Neural cell (in vitro differentiated cells): ENCODE measurements at regions not wholly inside any gene's neighbourhood (a gene's known extent, or its start where the extent isn't known, plus 50 kb on each side); places are given as distances from the start of the nearest gene placed in this dataset.

Experiments
- H2AFZ ChIP-seq: fragments of 200-600, 300-800 bp; sonication (generic), shearing (Covaris generic); 2 replicates; pipeline ENCODE4 v1.6.0; 2014; ENCODE audit warnings: low read depth, mild to moderate bottlenecking, antibody characterized with exemption, low read length, moderate library complexity
- H3F3A ChIP-seq: fragments of 200-600 bp; shearing (Covaris generic); 2 replicates; pipeline ENCODE4 v1.6.1; 2016; ENCODE audit warnings: mild to moderate bottlenecking, moderate library complexity, mixed read lengths, antibody characterized with exemption, low read length; ENCODE audit not compliant: insufficient read depth, poor library complexity, severe bottlenecking
- H3K27ac ChIP-seq: fragments of 200-600, 300-800 bp; sonication (generic), shearing (Covaris generic); 2 replicates; pipeline ENCODE4 v1.5.1; 2014; ENCODE audit warnings: mild to moderate bottlenecking, low read length, moderate library complexity
- H3K27me3 ChIP-seq: fragments of 300-800, 200-600 bp; sonication (generic), shearing (Covaris generic); 2 replicates; pipeline ENCODE4 v1.6.0; 2014; ENCODE audit warnings: mild to moderate bottlenecking, low read depth, low read length, moderate library complexity; ENCODE audit not compliant: insufficient read depth
- H3K36me3 ChIP-seq: fragments of 300-800, 200-600 bp; sonication (generic), shearing (Covaris generic); 2 replicates; pipeline ENCODE4 v1.5.1; 2014; ENCODE audit warnings: mild to moderate bottlenecking, antibody characterized with exemption, low read length, moderate library complexity; ENCODE audit not compliant: insufficient read depth
- H3K4me2 ChIP-seq: fragments of 300-800, 200-600 bp; sonication (generic), shearing (Covaris generic); 2 replicates; pipeline ENCODE4 v1.6.0; 2014; ENCODE audit warnings: mild to moderate bottlenecking, low read length
- H3K4me3 ChIP-seq: fragments of 300-800, 200-600 bp; sonication (generic), shearing (Covaris generic); 2 replicates; pipeline ENCODE4 v1.5.1; 2014; ENCODE audit warnings: mild to moderate bottlenecking, low read length, moderate library complexity
- H3K79me2 ChIP-seq: fragments of 200-600 bp; shearing (Covaris generic); replicated peaks from 2 replicates; pipeline ENCODE4 v1.6.0; 2014; ENCODE audit warnings: mild to moderate bottlenecking, low read length, moderate library complexity; ENCODE audit not compliant: insufficient read depth
- H3K9ac ChIP-seq: fragments of 300-800, 200-600 bp; sonication (generic), shearing (Covaris generic); 2 replicates; pipeline ENCODE4 v1.6.1; 2016; ENCODE audit warnings: mild to moderate bottlenecking, low read length, mixed read lengths
- H3K9me2 ChIP-seq: fragments of 200-600 bp; shearing (Covaris generic); 2 replicates; pipeline ENCODE4 v1.6.1; 2016; ENCODE audit warnings: mild to moderate bottlenecking, low read length, mixed read lengths; ENCODE audit not compliant: insufficient read depth
- H3K9me3 ChIP-seq: fragments of 200-600, 300-800 bp; sonication (generic), shearing (Covaris generic); 2 replicates; pipeline ENCODE4 v1.6.1; 2016; ENCODE audit warnings: mild to moderate bottlenecking, mixed run types, low read length, moderate library complexity, mixed read lengths
- H4K20me1 ChIP-seq: fragments of 200-600 bp; shearing (Covaris generic); 2 replicates; pipeline ENCODE4 v1.6.1; 2016; ENCODE audit warnings: mild to moderate bottlenecking, mixed run types; ENCODE audit not compliant: insufficient read depth
- CTCF ChIP-seq: fragments of 450-650 bp; IDR thresholded peaks from 2 replicates; pipeline ENCODE4 v1.5.1; 2014; ENCODE audit warnings: antibody characterized with exemption, mild to moderate bottlenecking, moderate library complexity; ENCODE audit not compliant: poor library complexity, severe bottlenecking
- EP300 ChIP-seq: fragments of 450-650 bp; conservative IDR thresholded peaks from 2 replicates; pipeline ENCODE4 v1.6.1; 2014; ENCODE audit warnings: antibody characterized with exemption, mild to moderate bottlenecking, moderate library complexity; ENCODE audit not compliant: poor library complexity, severe bottlenecking
- EZH2 ChIP-seq: fragments of 200-600, 300-800 bp; shearing (Covaris generic), sonication (generic); IDR thresholded peaks from 2 replicates; pipeline ENCODE4 v1.6.1; 2014; ENCODE audit warnings: antibody characterized with exemption, low read length, borderline replicate concordance, mild to moderate bottlenecking; ENCODE audit not compliant: insufficient read depth, poor library complexity, severe bottlenecking
- MXI1 ChIP-seq: fragments of 450-650 bp; conservative IDR thresholded peaks from 2 replicates; pipeline ENCODE4 v1.6.1; 2014; ENCODE audit warnings: antibody characterized with exemption, mild to moderate bottlenecking; ENCODE audit not compliant: poor library complexity, severe bottlenecking
- POLR2AphosphoS5 ChIP-seq: IDR thresholded peaks from 2 replicates; pipeline ENCODE4 v1.6.1; 2012
- RAD21 ChIP-seq: fragments of 450-650 bp; conservative IDR thresholded peaks from 2 replicates; pipeline ENCODE4 v1.6.1; 2014; ENCODE audit warnings: antibody characterized with exemption, mild to moderate bottlenecking, moderate library complexity
- SMC3 ChIP-seq: fragments of 450-650 bp; conservative IDR thresholded peaks from 2 replicates; pipeline ENCODE4 v1.6.1; 2014; ENCODE audit warnings: antibody characterized with exemption, mild to moderate bottlenecking, moderate library complexity; ENCODE audit not compliant: poor library complexity
- TAF1 ChIP-seq: IDR thresholded peaks from 2 replicates; pipeline ENCODE4 v1.6.1; 2012; ENCODE audit warnings: low read depth
- TF ChIP-seq, protein P1 (sequence below): IDR thresholded peaks from 2 replicates; pipeline ENCODE4 v1.6.1; 2012; ENCODE audit warnings: borderline replicate concordance

DNA sequence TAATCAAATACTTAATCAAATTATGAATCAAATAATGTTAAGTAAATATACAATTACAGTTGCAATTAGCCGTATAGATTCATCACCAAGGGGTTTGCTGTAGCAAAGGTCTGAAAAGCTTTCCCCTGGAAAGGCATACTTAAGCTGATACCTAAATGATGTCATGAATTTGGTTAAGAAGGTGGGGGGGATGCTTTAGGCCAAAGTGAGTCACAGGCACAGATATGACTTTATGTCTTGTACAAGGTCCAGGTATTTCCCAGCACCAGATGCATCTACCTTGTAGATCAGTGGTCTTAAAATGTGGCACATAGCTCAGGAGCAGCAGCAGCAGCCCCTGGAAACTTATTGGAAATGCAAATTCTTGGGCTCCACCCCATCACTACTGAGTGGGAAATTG lies 557.3 kb upstream of the CDH4 start:
- Histone ChIP-seq H3K27ac (no peak overlapping the region), H2AFZ (no peak overlapping the region), H3K4me2 (no peak overlapping the region), H3K9me2 (no peaks in the 10 kb centered on the region), H3K79me2 (no peaks in the 10 kb centered on the region), H3K27me3 (no peaks in the 10 kb centered on the region), H3K4me3 (no peak overlapping the region), H3F3A (no peaks in the 10 kb centered on the region), H3K36me3 (no peaks in the 10 kb centered on the region), H4K20me1 (no peaks in the 10 kb centered on the region), H3K9me3 (no peaks in the 10 kb centered on the region), H3K9ac (no peak overlapping the region)
- TF ChIP-seq EP300 (no peak), TAF1 (no peak)

- Histone ChIP-seq H3K9me2 (no peaks in the 10 kb centered on the region), H3K9ac (no peak overlapping the region), H3K4me3 (no peak overlapping the region), H3F3A (no peaks in the 10 kb centered on the region), H2AFZ (no peak overlapping the region), H4K20me1 (no peaks in the 10 kb centered on the region), H3K4me2 (no peak overlapping the region), H3K9me3 (no peaks in the 10 kb centered on the region), H3K27me3 (no peaks in the 10 kb centered on the region), H3K27ac (no peak overlapping the region), H3K36me3 (no peaks in the 10 kb centered on the region), H3K79me2 (no peaks in the 10 kb centered on the region)
- no peak for TF ChIP-seq POLR2AphosphoS5
- TF ChIP-seq CTCF = no peak
- no peak for TF ChIP-seq SMC3
- no peak for TF ChIP-seq TAF1
- no peak for TF ChIP-seq MXI1
- TF ChIP-seq, protein P1, sequence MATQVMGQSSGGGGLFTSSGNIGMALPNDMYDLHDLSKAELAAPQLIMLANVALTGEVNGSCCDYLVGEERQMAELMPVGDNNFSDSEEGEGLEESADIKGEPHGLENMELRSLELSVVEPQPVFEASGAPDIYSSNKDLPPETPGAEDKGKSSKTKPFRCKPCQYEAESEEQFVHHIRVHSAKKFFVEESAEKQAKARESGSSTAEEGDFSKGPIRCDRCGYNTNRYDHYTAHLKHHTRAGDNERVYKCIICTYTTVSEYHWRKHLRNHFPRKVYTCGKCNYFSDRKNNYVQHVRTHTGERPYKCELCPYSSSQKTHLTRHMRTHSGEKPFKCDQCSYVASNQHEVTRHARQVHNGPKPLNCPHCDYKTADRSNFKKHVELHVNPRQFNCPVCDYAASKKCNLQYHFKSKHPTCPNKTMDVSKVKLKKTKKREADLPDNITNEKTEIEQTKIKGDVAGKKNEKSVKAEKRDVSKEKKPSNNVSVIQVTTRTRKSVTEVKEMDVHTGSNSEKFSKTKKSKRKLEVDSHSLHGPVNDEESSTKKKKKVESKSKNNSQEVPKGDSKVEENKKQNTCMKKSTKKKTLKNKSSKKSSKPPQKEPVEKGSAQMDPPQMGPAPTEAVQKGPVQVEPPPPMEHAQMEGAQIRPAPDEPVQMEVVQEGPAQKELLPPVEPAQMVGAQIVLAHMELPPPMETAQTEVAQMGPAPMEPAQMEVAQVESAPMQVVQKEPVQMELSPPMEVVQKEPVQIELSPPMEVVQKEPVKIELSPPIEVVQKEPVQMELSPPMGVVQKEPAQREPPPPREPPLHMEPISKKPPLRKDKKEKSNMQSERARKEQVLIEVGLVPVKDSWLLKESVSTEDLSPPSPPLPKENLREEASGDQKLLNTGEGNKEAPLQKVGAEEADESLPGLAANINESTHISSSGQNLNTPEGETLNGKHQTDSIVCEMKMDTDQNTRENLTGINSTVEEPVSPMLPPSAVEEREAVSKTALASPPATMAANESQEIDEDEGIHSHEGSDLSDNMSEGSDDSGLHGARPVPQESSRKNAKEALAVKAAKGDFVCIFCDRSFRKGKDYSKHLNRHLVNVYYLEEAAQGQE = no peak
- TF ChIP-seq EP300 = no peak
- no peak for TF ChIP-seq RAD21
- no peak for TF ChIP-seq EZH2
These were observed 556.6 kb upstream of the CDH4 start for GRCh38 chr20:60695226-60696000.
